B cell (primary cell): ENCODE measurements at regions not wholly inside any gene's neighbourhood (a gene's known extent, or its start where the extent isn't known, plus 50 kb on each side); places are given as distances from the start of the nearest gene placed in this dataset.

ENCODE experiments used
- ATAC-seq: fragments of 200-7000 bp; cut with Tn5 transposase; one replicate; pipeline ENCODE4 v1.10.0; 2021; ENCODE audit warnings: low read depth, mild to moderate bottlenecking, moderate number of reproducible peaks, moderate library complexity
- CTCF ChIA-PET: fragments of 350-600 bp; sonication (Branson Sonifier 250); formaldehyde crosslinking; loops from one replicate; lab custom pipeline; 2021; ENCODE audit warnings: antibody characterized with exemption, inconsistent platforms; lab: Charles Lee
- POLR2A ChIA-PET: fragments of 350-600 bp; sonication (Branson Sonifier 250); formaldehyde crosslinking; loops from one replicate; lab custom pipeline; 2021; ENCODE audit warnings: antibody characterized with exemption; lab: Charles Lee
- DNase-seq: peaks from one replicate; pipeline ENCODE4 v3.0.0; 2013
- H2AFZ ChIP-seq: 2 replicates; pipeline ENCODE4 v1.6.1; 2012; ENCODE audit warnings: mild to moderate bottlenecking, low read depth, low read length; ENCODE audit not compliant: insufficient read depth, poor library complexity, severe bottlenecking
- H3K27ac ChIP-seq, 2 donors: 1 replicate in 1 of 2; 2 replicates in 1 of 2; pipeline ENCODE4 v1.5.1; 2012 to 2013; ENCODE audit warnings: low read length in 2 of 2, mild to moderate bottlenecking in 2 of 2, moderate library complexity in 1 of 2
- H3K27me3 ChIP-seq, 4 experiments: fragments of 200-600 bp in 1 of 4; sonication (generic) in 1 of 4; replicated peaks in 1 of 4; 1 replicate in 2 of 4; 2 replicates in 2 of 4; pipeline versions ENCODE4 v1.6.1 to v1.7.0; 2013 to 2016; ENCODE audit warnings: low read length in 3 of 4, mild to moderate bottlenecking in 2 of 4, mixed read lengths in 1 of 4, moderate library complexity in 1 of 4; ENCODE audit not compliant: insufficient read depth in 4 of 4, control insufficient read depth in 3 of 4; ENCODE audit errors: control extremely low read depth in 1 of 4
- H3K36me3 ChIP-seq, 2 experiments: replicated peaks in 1 of 2; 1 replicate in 1 of 2; 2 replicates in 1 of 2; pipeline versions ENCODE4 v1.6.1 to v1.7.1; 2013; ENCODE audit warnings: low read length in 1 of 2; ENCODE audit not compliant: insufficient read depth in 2 of 2, control insufficient read depth in 1 of 2; ENCODE audit errors: control extremely low read depth in 1 of 2, extremely low read depth in 1 of 2
- H3K4me1 ChIP-seq, 2 donors: fragments of 200-600 bp in 1 of 2; sonication (generic) in 1 of 2; 1 replicate in 1 of 2; 2 replicates in 1 of 2; pipeline versions ENCODE4 v1.5.1 to v1.6.1; 2013 to 2017; ENCODE audit warnings: low read length in 2 of 2; ENCODE audit not compliant: control insufficient read depth in 2 of 2, insufficient read depth in 2 of 2
- H3K4me2 ChIP-seq: replicated peaks from 2 replicates; pipeline ENCODE3; 2012; ENCODE audit warnings: mild to moderate bottlenecking, low read depth, low read length; ENCODE audit not compliant: poor library complexity, severe bottlenecking
- H3K4me3 ChIP-seq, 5 experiments: fragments of 200-600 bp in 1 of 5; sonication (generic) in 1 of 5; 1 replicate in 3 of 5; 2 replicates in 2 of 5; pipeline versions ENCODE4 v1.5.1 to v1.7.0; 2011 to 2016; ENCODE audit warnings: low read length in 4 of 5, mild to moderate bottlenecking in 4 of 5, low read depth in 2 of 5, control low read depth in 1 of 5, moderate library complexity in 1 of 5; ENCODE audit not compliant: insufficient read depth in 1 of 5; ENCODE audit errors: control extremely low read depth in 1 of 5, extremely low read depth in 1 of 5
- H3K79me2 ChIP-seq: fragments of 200-600 bp; sonication (generic); one replicate; pipeline ENCODE4 v1.6.0; 2016; ENCODE audit warnings: low read length; ENCODE audit not compliant: control insufficient read depth, insufficient read depth
- H3K9ac ChIP-seq: fragments of 200-600 bp; sonication (generic); 2 replicates; pipeline ENCODE4 v1.6.1; 2017; ENCODE audit warnings: mild to moderate bottlenecking, low read length, moderate library complexity
- H3K9me3 ChIP-seq, 3 donors: one replicate each; pipeline versions ENCODE4 v1.6.1 to v1.7.1; 2013; ENCODE audit warnings: low read length in 2 of 3; ENCODE audit not compliant: control insufficient read depth in 2 of 3, insufficient read depth in 1 of 3; ENCODE audit errors: control extremely low read depth in 1 of 3
- H4K20me1 ChIP-seq: 2 replicates; pipeline ENCODE4 v1.6.0; 2012; ENCODE audit warnings: mild to moderate bottlenecking, low read length; ENCODE audit not compliant: insufficient read depth, control insufficient read depth, poor library complexity, severe bottlenecking
- H3K27ac Mint-ChIP-seq: one replicate; pipeline ENCODE4 v1.8.0; 2021; ENCODE audit warnings: mixed read lengths
- H3K27me3 Mint-ChIP-seq: one replicate; pipeline ENCODE4 v1.8.0; 2021; ENCODE audit warnings: mixed read lengths
- H3K4me1 Mint-ChIP-seq: one replicate; pipeline ENCODE4 v1.8.0; 2021; ENCODE audit warnings: mixed read lengths
- H3K4me3 Mint-ChIP-seq: one replicate; pipeline ENCODE4 v1.8.0; 2021; ENCODE audit warnings: mixed read lengths
- H3K9me3 Mint-ChIP-seq: one replicate; pipeline ENCODE4 v1.8.0; 2022; ENCODE audit warnings: mixed read lengths; ENCODE audit not compliant: insufficient read depth
- EZH2 ChIP-seq: IDR thresholded peaks from 2 replicates; pipeline ENCODE4 v1.6.1; 2012; ENCODE audit warnings: borderline replicate concordance, low read depth, mild to moderate bottlenecking, moderate library complexity, low read length; ENCODE audit not compliant: insufficient read depth, poor library complexity, severe bottlenecking
- WGBS: methylation state at CpG from one replicate; pipeline ENCODE4 v1.1.5; 2013; ENCODE audit warnings: missing lambda C conversion rate; ENCODE audit not compliant: insufficient coverage; 5-methylcytosine and 5-hydroxymethylcytosine counted together
- intact Hi-C: fragments of 100-400 bp; cut with micrococcal nuclease; formaldehyde crosslinking; loops from one replicate; pipeline ENCODE4 v1.10.0; 2022
- TF ChIP-seq, protein P1 (sequence below): fragments of 200-600 bp; IDR thresholded peaks from one replicate; pipeline ENCODE4 v1.8.0; 2022; ENCODE audit warnings: antibody characterized with exemption, mild to moderate bottlenecking

DNA sequence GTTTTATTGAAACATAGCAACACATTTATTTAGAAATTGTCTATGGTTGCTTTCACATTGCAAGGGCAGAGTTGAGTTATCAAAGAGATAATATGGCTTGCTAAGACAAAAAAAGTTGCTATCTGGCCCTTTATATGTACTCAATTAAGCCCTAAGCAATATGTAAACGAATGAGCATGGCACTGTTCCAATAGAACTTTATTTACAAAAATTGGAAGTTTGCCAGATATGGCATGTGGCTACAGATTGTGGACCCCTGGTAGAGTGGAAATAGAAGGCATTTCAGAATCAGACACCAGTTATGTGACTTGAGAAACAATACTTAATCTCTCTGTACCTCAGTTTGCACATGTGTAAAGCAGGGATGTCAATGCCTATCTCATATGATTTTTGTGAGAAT lies 515.6 kb upstream of the SGO1 start:
- H3K4me3 Mint-ChIP-seq, result no peak overlapping the region
- Histone ChIP-seq H3K4me1 (no peaks in the 10 kb centered on the region), H3K4me3 (no peak overlapping the region), H4K20me1 (no peaks in the 10 kb centered on the region), H3K9me3 (no peaks in the 10 kb centered on the region), H3K27me3 (no peaks in the 10 kb centered on the region), H3K9ac (no peak overlapping the region), H3K4me2 (no peak overlapping the region), H3K27ac (no peak overlapping the region), H3K79me2 (no peaks in the 10 kb centered on the region), H3K36me3 (no peaks in the 10 kb centered on the region), H2AFZ (no peak overlapping the region)
- DNase-seq (no peak), ATAC-seq (no peak)
- POLR2A ChIA-PET, result no interaction called here
- no peaks in the 10 kb centered on the region for H3K4me1 Mint-ChIP-seq
- intact Hi-C loops, result no loop called here
- CTCF ChIA-PET, result no interaction called here
- no peaks in the 10 kb centered on the region for H3K27me3 Mint-ChIP-seq
- TF ChIP-seq EZH2, result no peak
- TF ChIP-seq, protein P1, sequence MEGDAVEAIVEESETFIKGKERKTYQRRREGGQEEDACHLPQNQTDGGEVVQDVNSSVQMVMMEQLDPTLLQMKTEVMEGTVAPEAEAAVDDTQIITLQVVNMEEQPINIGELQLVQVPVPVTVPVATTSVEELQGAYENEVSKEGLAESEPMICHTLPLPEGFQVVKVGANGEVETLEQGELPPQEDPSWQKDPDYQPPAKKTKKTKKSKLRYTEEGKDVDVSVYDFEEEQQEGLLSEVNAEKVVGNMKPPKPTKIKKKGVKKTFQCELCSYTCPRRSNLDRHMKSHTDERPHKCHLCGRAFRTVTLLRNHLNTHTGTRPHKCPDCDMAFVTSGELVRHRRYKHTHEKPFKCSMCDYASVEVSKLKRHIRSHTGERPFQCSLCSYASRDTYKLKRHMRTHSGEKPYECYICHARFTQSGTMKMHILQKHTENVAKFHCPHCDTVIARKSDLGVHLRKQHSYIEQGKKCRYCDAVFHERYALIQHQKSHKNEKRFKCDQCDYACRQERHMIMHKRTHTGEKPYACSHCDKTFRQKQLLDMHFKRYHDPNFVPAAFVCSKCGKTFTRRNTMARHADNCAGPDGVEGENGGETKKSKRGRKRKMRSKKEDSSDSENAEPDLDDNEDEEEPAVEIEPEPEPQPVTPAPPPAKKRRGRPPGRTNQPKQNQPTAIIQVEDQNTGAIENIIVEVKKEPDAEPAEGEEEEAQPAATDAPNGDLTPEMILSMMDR, result no peak
- WGBS, result no CpG with 5 or more reads among the region's 1 CpG
- H3K27ac Mint-ChIP-seq, result no peak overlapping the region
- H3K9me3 Mint-ChIP-seq, result peaks cover 2% of the 10 kb centered on the region

DNA sequence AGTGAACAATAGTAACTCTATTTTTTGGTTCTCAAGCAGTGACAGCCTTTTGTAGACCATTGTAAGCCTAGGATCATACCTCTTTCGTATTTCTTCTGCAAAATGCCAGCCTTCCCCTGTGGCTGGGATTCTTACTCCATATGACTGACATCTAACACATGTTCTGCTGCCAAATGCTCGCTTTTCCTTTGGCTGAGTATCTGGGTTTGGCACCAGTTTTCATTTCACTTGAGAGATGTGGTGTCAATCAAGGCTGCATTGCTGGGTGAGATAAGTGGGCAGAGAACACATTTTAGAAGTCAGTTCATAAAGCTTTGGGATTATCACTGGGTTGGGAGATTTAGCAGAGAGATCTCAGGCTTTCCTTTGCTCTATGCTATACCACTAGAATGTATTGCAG lies 514.7 kb upstream of the SGO1 start:
- no peaks in the 10 kb centered on the region for H4K20me1 ChIP-seq
- POLR2A ChIA-PET, result no interaction called here
- Mint-ChIP-seq H3K27ac (no peak overlapping the region), H3K4me1 (no peaks in the 10 kb centered on the region), H3K27me3 (no peaks in the 10 kb centered on the region), H3K4me3 (no peak overlapping the region), H3K9me3 (peaks cover 2% of the 10 kb centered on the region)
- no peak overlapping the region for H2AFZ ChIP-seq
- DNase-seq, result no peak
- H3K9me3 ChIP-seq, result no peaks in the 10 kb centered on the region
- intact Hi-C loops, result no loop called here
- H3K27me3 ChIP-seq, result no peaks in the 10 kb centered on the region
- H3K27ac ChIP-seq, result no peak overlapping the region
- ATAC-seq, result no peak
- no peaks in the 10 kb centered on the region for H3K36me3 ChIP-seq
- no peak overlapping the region for H3K9ac ChIP-seq
- H3K4me2 ChIP-seq, result no peak overlapping the region
- CTCF ChIA-PET, result no interaction called here
- no peak overlapping the region for H3K4me3 ChIP-seq
- TF ChIP-seq, protein P1, result no peak
- TF ChIP-seq EZH2, result no peak
- no peaks in the 10 kb centered on the region for H3K4me1 ChIP-seq
- no peaks in the 10 kb centered on the region for H3K79me2 ChIP-seq
- WGBS, result 80% methylated on average over 1 of the region's 2 CpGs
